Heart right ventricle (tissue), 16 donors: ENCODE measurements at regions not wholly inside any gene's neighbourhood (a gene's known extent, or its start where the extent isn't known, plus 50 kb on each side); places are given as distances from the start of the nearest gene placed in this dataset.
A peak's percentile ranks its signal among the peaks of the same experiment; 100 is the strongest.

Source experiments
- ATAC-seq, 8 donors: fragments of 200-7000 bp; cut with Tn5 transposase; one replicate each; pipeline ENCODE4 v1.9.1; 2020; ENCODE audit warnings: mild to moderate bottlenecking in 8 of 8, moderate library complexity in 8 of 8, moderate number of reproducible peaks in 1 of 8
- DNase-seq, 2 donors: peaks; one replicate each; pipeline ENCODE4 v3.0.0-alpha.2; 2020
- H3K27ac ChIP-seq, 10 donors: fragments of 200-600 bp; sonication (generic) in 2 of 10; one replicate each; pipeline versions ENCODE4 v1.5.0 to v1.8.0; 2020 to 2022; ENCODE audit warnings: mild to moderate bottlenecking in 3 of 10
- H3K27me3 ChIP-seq, 7 donors: fragments of 200-600 bp; one replicate each; pipeline ENCODE4 v1.8.0; 2021 to 2022; ENCODE audit warnings: mild to moderate bottlenecking in 2 of 7
- H3K36me3 ChIP-seq, 9 donors: fragments of 200-600 bp; sonication (generic) in 1 of 9; one replicate each; pipeline versions ENCODE4 v1.5.0 to v1.8.0; 2020 to 2022; ENCODE audit warnings: mild to moderate bottlenecking in 2 of 9
- H3K4me1 ChIP-seq, 9 donors: fragments of 200-600 bp; sonication (generic) in 1 of 9; one replicate each; pipeline versions ENCODE4 v1.5.0 to v1.8.0; 2020 to 2022; ENCODE audit warnings: mild to moderate bottlenecking in 4 of 9
- H3K4me3 ChIP-seq, 10 donors: fragments of 200-600 bp; sonication (generic) in 2 of 10; one replicate each; pipeline versions ENCODE4 v1.5.0 to v1.8.0; 2020 to 2022; ENCODE audit warnings: mild to moderate bottlenecking in 7 of 10, moderate library complexity in 2 of 10
- H3K9me3 ChIP-seq, 11 donors: fragments of 200-600 bp in 10 of 11; sonication (generic) in 2 of 11; one replicate each; pipeline versions ENCODE4 v1.5.0 to v1.8.0; 2013 to 2022; ENCODE audit warnings: mild to moderate bottlenecking in 2 of 11, control low read depth in 1 of 11, moderate library complexity in 1 of 11
- CTCF ChIP-seq, 9 donors: fragments of 200-600 bp; sonication (generic) in 2 of 9; IDR thresholded peaks; one replicate each; pipeline versions ENCODE4 v1.5.0 to v1.8.0; 2021 to 2022; ENCODE audit warnings: antibody characterized with exemption in 9 of 9, mild to moderate bottlenecking in 5 of 9, moderate library complexity in 1 of 9
- WGBS, 2 donors: extraction: QIAGEN DNeasy Blood & Tissue Kit; methylation state at CpG; one replicate each; pipeline ENCODE4 v1.1.7; 2013; ENCODE audit warnings: inconsistent platforms in 1 of 2; 5-methylcytosine and 5-hydroxymethylcytosine counted together
- intact Hi-C, 10 donors: fragments of 100-400 bp; cut with DNase I; formaldehyde crosslinking; loops; one replicate each; pipeline versions ENCODE4 v1.11.1 to v1.14.2; 2022
- donor health status: Arrhythmogenic right ventricular cardiomyopathy.
- donor health status: ischemic (EF 13 %, LVEDD 7.1; RV severe dilation, severe dysfunction).
- donor health status: healthy with polysubstance abuse.
- donor health status: DM: no; HTN: yes; CAD: no.
- donor health status: DM: no; HTN: no; CAD: no.
- donor health status: ischemic (EF 25% LVEDD 6.9; RV normal size, moderate dysfunction).
- donor health status: ischemic (EF 25% LVEDD 5.7; RV mildly dilated, moderate dysfunction).
- donor health status: healthy.
- donor health status: DM: yes; HTN: yes; CAD: no.
- donor health status: Ischemic cardiomyopathy.
- donor health status: ischemic (EF 35%, LVEDD 5.7; RV mildly dilated, moderate dysfunction).
- donor health status: nonischemic (EF 11% LVEDD 7.7; RV severe dilation, severe dysfunction).
- donor health status: DM: yes; HTN: yes; CAD: no.
- donor health status: PGD.
- donor health status: ischemic (EF 29% LVEDD 5.4; RV normal size, mild dysfunction).
- donor health status: nonischemic (EF 23%, LVEDD 6.1; RV moderate dilation, normal function).

DNA sequence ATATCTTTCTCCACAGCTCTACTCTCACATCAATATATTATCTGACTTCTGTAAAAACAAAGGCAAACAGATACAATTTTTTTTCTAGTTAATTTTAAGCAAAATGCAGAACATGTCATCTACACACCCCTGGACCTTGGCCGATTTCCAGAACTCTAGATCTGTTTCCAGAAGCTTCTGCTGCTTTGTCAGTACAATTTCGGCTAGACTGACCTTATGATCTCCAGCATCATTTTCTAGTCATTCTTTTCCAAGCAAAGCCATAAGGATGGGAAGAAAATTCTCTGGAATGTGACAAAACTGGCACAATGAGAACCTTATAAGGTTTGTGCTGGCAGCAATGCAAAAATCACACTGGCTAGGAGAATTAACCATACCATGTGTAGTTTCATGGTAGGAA lies 132.8 kb upstream of the MPDZ start:
- Histone ChIP-seq H3K27ac (peak overlapping the region in 2 of 10 donors; percentile 11 to 66), H3K4me1 (peaks cover 0 to 27% (median 0%) of the 10 kb centered on the region in 9 donors), H3K4me3 (no peak overlapping the region), H3K27me3 (no peaks in the 10 kb centered on the region), H3K36me3 (no peaks in the 10 kb centered on the region), H3K9me3 (no peaks in the 10 kb centered on the region)
- ATAC-seq (peak in 1 of 8 donors; percentile 8), DNase-seq (peak in 1 of 2 donors; percentile 46)
- TF ChIP-seq CTCF (IDR thresholded peaks at IDR 0.05), result no peak
- 46 to 56% methylated on average over 2 of the region's 2 CpGs for WGBS, 2 donors
- intact Hi-C loops, result loop anchor here in 1 of 10 donors (5.0 kb wide), 1 partner anchor 990 kb away; no protein-coding TSS in a partner anchor

DNA sequence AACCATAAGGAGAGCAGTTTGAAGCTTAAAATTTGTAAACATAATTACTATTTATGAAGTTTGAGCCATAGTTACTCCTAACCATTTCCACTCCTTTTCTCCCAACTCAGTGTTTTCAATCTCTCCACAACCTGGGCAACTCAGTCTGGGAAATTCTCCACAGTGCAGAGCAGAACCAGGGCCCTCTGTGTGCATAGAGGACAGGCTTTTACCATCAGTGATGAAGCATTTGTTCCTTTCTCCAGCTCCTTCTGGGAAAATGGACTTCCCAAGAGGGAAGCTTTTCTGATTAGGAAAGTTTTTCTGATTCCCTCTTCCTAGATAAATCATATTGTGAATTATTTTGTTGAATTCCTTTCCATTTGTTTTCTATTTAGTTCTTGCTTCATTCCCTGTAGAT lies 132.3 kb upstream of the MPDZ start:
- peak in 6 of 8 donors; percentile 44 to 67 (median 50) for ATAC-seq
- intact Hi-C loops, result loop anchor here in 1 of 10 donors (5.0 kb wide), 1 partner anchor 991 kb away; no protein-coding TSS in a partner anchor
- no peaks in the 10 kb centered on the region for H3K36me3 ChIP-seq
- peaks cover 0 to 27% (median 0%) of the 10 kb centered on the region in 9 donors for H3K4me1 ChIP-seq
- peak overlapping the region in 5 of 10 donors; percentile 1 to 66 (median 25) for H3K27ac ChIP-seq
- no peaks in the 10 kb centered on the region for H3K27me3 ChIP-seq
- no peak overlapping the region for H3K4me3 ChIP-seq
- no peaks in the 10 kb centered on the region for H3K9me3 ChIP-seq
- no peak for TF ChIP-seq CTCF (IDR thresholded peaks at IDR 0.05)
- no peak for DNase-seq

DNA sequence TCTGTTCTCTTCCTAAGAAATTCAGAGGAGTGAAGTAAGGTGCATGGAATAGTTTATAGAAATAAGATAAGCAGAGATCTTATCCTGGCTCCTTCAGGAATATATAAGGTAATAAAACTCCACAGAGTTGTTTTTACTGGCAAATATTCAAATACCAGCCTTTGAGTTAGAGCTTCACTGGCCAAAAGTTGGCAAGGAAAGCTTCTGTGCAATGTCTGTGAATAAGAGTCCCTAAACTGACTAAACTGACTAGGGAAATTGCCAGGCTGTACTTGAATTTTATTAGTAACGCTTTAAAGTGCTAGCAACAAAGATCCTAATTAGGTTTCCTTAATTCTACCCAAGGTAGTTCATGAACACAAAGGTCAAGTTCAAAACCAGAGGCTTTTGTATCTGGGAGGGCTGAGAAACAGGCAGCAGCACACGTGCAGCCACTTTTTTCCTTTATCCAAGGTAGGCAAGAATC lies 131.1 kb upstream of the MPDZ start:
- intact Hi-C loops, result loop anchor here in 1 of 10 donors (5.0 kb wide), 1 partner anchor 992 kb away; no protein-coding TSS in a partner anchor
- Histone ChIP-seq H3K9me3 (no peaks in the 10 kb centered on the region), H3K4me3 (no peak overlapping the region), H3K4me1 (peaks cover 0 to 27% (median 0%) of the 10 kb centered on the region in 9 donors), H3K27ac (peak overlapping the region in 2 of 10 donors; percentile 1 to 66), H3K27me3 (no peaks in the 10 kb centered on the region), H3K36me3 (no peaks in the 10 kb centered on the region)
- TF ChIP-seq CTCF (IDR thresholded peaks at IDR 0.05), result no peak
- WGBS, 2 donors, result 85 to 93% methylated on average over 2 of the region's 2 CpGs
- ATAC-seq, result no peak
- no peak for DNase-seq

- H3K4me3 ChIP-seq, result no peak overlapping the region
- H3K9me3 ChIP-seq, result peaks cover 0 to 2% (median 0%) of the 10 kb centered on the region in 11 donors
- intact Hi-C loops, result no loop called here
- no peaks in the 10 kb centered on the region for H3K36me3 ChIP-seq
- ATAC-seq (no peak), DNase-seq (no peak)
- no peaks in the 10 kb centered on the region for H3K27me3 ChIP-seq
- TF ChIP-seq CTCF (IDR thresholded peaks at IDR 0.05), result no peak
- no peak overlapping the region for H3K27ac ChIP-seq
- no peaks in the 10 kb centered on the region for H3K4me1 ChIP-seq
Measured at GRCh38 chr9:13397661-13398060, 118.2 kb upstream of the MPDZ start.
